ENCODE measurements at regions not wholly inside any gene's neighbourhood (a gene's known extent, or its start where the extent isn't known, plus 50 kb on each side); places are given as distances from the start of the nearest gene placed in this dataset.
A peak's percentile ranks its signal among the peaks of the same experiment; 100 is the strongest.

DNA sequence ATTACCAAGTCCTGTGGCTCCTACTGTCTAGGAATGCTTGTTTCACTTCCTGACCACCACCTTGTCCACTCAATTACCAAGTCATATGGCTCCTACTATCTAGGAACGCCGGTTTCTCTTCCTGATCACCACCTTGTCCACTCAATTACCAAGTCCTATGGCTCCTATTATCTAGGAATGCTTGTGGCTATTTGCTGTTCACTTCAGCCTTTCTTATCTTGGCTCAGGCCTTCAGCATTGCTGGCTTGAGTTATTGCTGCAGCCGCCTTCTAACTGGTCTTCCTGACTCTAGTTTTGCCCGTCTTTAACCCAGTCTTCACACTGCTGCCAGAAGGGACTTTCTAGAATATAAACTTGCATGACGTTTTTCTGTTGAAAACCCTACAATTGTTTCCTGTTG, 82.5 kb upstream of the GAREM1 start:
- ATAC-seq (no peak), DNase-seq (ENCODE audit: low spot score in 2 of 2) (no peak)
- H3K27ac Mint-ChIP-seq, result no peak overlapping the region
- H3K36me3 Mint-ChIP-seq, result no peaks in the 10 kb centered on the region
- H3K9me3 Mint-ChIP-seq, result no peaks in the 10 kb centered on the region
- H3K4me3 Mint-ChIP-seq, result no peak overlapping the region
- H3K4me1 Mint-ChIP-seq, result no peaks in the 10 kb centered on the region

DNA sequence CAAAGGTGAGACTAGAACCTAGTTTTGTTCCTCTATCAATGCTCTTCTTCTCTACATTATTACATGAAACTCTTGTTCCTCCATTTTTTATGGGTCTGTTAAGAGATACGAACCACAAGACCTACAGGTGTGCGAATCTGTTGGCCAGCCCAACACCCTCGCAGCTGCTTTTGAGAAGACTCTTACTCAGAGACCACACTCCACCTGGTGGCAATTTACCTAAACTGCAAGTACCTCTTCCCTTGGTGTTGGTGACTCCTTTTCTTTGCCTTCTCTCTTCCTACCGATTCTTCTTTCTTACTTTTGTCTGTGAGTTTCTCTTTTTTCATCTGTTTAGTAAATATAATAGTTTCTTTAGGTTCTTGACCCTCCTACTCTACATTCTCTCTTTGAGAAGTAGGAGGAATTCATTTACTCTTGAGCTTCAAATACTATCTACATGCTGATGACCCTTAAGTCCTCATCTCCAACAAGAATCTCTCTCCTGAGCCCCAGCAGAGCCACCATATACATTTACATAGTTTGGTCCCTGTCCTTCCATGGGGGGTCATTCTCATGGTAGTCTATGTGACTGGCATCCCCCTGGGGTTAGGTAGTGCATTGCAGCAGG, 81.8 kb upstream of the GAREM1 start:
- DNase-seq (ENCODE audit: low spot score in 2 of 2) (peak; percentile 40 to 74), ATAC-seq (peak; percentile 65)
- Mint-ChIP-seq H3K4me1 (no peaks in the 10 kb centered on the region), H3K9me3 (no peaks in the 10 kb centered on the region), H3K36me3 (no peaks in the 10 kb centered on the region), H3K4me3 (no peak overlapping the region), H3K27ac (no peak overlapping the region)

DNA sequence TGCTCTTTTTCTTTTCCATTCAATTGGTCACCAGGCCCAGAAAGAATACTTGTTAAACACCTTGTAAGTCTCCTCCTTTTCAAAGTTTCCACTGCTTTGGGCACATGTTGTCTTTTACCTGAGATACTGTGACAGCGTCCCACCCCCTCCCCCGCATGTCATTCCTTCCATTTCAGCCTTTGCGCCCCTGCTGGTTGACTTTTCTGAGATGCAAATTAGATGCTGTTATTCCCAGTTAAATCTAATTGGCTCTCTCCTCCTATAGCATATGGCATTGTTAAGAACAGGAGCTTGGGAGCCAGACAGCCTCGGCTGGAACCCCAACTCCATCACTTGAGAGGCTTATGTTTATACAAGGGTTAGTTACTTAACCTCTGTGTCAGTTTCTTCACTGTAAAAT, 80.3 kb upstream of the GAREM1 start:
- Mint-ChIP-seq H3K9me3 (no peaks in the 10 kb centered on the region), H3K36me3 (no peaks in the 10 kb centered on the region), H3K4me3 (no peak overlapping the region), H3K4me1 (no peaks in the 10 kb centered on the region), H3K27ac (no peak overlapping the region)
- ATAC-seq (no peak), DNase-seq (ENCODE audit: low spot score in 2 of 2) (no peak)

GRCh38 chr18:32549248-32550110, 78.8 kb upstream of the GAREM1 start:
- H3K27ac Mint-ChIP-seq, result no peak overlapping the region
- DNase-seq (ENCODE audit: low spot score in 2 of 2) (peak in 1 of 2 donors; percentile 52), ATAC-seq (peak; percentile 72)
- H3K4me1 Mint-ChIP-seq, result no peaks in the 10 kb centered on the region
- no peaks in the 10 kb centered on the region for H3K9me3 Mint-ChIP-seq
- no peaks in the 10 kb centered on the region for H3K36me3 Mint-ChIP-seq
- H3K4me3 Mint-ChIP-seq, result no peak overlapping the region

- ATAC-seq, result no peak
- no peaks in the 10 kb centered on the region for H3K36me3 Mint-ChIP-seq
- H3K9me3 Mint-ChIP-seq, result no peaks in the 10 kb centered on the region
- no peak overlapping the region for H3K27ac Mint-ChIP-seq
- H3K4me3 Mint-ChIP-seq, result no peak overlapping the region
- no peaks in the 10 kb centered on the region for H3K4me1 Mint-ChIP-seq
- DNase-seq (ENCODE audit: low spot score in 2 of 2), result no peak
Observed at GRCh38 chr18:32548688-32549087, 78.0 kb upstream of the GAREM1 start.

DNA sequence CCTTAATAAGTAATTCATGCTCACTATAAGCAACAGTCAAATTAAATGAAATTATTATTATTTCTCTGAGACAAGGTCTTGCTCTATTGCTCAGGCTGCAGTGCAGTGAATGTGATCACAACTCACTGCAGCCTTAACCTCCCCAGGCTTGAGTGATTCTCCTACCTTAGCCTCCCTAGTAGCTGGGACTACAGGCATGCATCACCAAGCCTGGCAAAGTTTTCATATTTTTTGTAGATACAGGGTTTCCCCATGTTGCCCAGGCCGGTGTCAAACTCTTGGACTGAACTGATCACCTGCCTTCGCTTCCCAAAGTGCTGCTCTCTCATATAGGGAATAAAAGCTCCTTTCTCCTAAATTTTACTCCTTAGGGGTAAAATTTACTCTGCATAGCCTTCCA, 74.9 kb upstream of the GAREM1 start:
- Mint-ChIP-seq H3K4me1 (no peaks in the 10 kb centered on the region), H3K4me3 (no peak overlapping the region), H3K36me3 (no peaks in the 10 kb centered on the region), H3K9me3 (no peaks in the 10 kb centered on the region), H3K27ac (no peak overlapping the region)
- no peak for DNase-seq (ENCODE audit: low spot score in 2 of 2)
- ATAC-seq, result no peak

DNA sequence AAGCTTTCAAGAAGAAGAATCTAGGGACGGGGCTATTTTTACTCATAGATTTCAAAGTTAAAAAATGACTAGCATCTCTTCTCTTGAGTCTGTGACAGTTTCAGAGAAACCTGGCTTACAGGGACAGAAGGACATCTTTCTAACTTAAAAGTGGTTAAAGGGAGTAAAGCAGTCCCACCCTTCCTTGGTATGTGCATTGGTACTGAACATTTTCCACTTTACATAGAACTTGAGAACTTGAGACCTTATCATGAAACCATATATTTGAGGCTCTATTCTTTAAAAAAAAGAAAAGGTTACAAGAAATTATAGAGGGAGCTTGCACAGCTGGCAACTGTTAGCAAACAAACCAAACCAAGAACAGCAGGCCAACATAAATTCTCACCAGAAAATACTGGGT, 73.4 kb upstream of the GAREM1 start:
- H3K4me1 Mint-ChIP-seq, result no peaks in the 10 kb centered on the region
- no peak for ATAC-seq
- H3K27ac Mint-ChIP-seq, result no peak overlapping the region
- no peak for DNase-seq (ENCODE audit: low spot score in 2 of 2)
- no peaks in the 10 kb centered on the region for H3K9me3 Mint-ChIP-seq
- H3K36me3 Mint-ChIP-seq, result no peaks in the 10 kb centered on the region
- H3K4me3 Mint-ChIP-seq, result no peak overlapping the region

DNA sequence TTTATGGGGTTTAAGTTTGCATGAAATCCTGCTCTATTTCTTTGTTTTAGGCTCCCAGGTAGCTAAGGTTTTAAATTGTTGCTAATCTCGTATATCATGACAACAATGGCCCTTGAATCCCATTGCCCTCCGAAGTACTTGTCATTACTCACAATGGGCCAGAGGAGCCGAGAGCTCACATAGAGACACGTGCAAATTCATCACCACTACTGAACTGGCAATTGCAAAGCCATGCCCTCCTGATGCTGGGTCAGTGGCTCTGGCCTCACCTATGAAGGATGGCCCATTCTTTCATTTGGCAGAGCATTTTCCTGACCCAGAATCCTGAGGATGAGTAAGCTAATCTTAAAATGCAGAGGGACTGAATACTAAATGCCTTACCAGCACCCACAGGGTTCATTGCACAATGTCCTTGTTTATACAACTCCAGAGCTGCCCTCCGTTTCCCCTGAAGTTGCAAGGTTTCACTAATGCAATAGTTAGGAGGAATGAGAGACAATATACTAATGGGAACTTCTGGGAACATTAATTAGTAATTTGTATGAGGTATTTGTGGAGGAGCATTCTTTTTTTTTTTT, 71.6 kb upstream of the GAREM1 start:
- Mint-ChIP-seq H3K4me1 (no peaks in the 10 kb centered on the region), H3K9me3 (no peaks in the 10 kb centered on the region), H3K27ac (no peak overlapping the region), H3K4me3 (no peak overlapping the region), H3K36me3 (no peaks in the 10 kb centered on the region)
- ATAC-seq (no peak), DNase-seq (ENCODE audit: low spot score in 2 of 2) (no peak)

- peak; percentile 97 for ATAC-seq
- Mint-ChIP-seq H3K9me3 (no peaks in the 10 kb centered on the region), H3K36me3 (no peaks in the 10 kb centered on the region), H3K4me1 (no peaks in the 10 kb centered on the region), H3K4me3 (no peak overlapping the region), H3K27ac (no peak overlapping the region)
- no peak for DNase-seq (ENCODE audit: low spot score in 2 of 2)
Observed at GRCh38 chr18:32530947-32531651, 60.4 kb upstream of the GAREM1 start.

GRCh38 chr18:32529722-32530420, 59.2 kb upstream of the GAREM1 start:
- H3K36me3 Mint-ChIP-seq, result no peaks in the 10 kb centered on the region
- no peak for DNase-seq (ENCODE audit: low spot score in 2 of 2)
- H3K4me3 Mint-ChIP-seq, result no peak overlapping the region
- no peak overlapping the region for H3K27ac Mint-ChIP-seq
- no peaks in the 10 kb centered on the region for H3K9me3 Mint-ChIP-seq
- no peak for ATAC-seq
- H3K4me1 Mint-ChIP-seq, result no peaks in the 10 kb centered on the region

DNA sequence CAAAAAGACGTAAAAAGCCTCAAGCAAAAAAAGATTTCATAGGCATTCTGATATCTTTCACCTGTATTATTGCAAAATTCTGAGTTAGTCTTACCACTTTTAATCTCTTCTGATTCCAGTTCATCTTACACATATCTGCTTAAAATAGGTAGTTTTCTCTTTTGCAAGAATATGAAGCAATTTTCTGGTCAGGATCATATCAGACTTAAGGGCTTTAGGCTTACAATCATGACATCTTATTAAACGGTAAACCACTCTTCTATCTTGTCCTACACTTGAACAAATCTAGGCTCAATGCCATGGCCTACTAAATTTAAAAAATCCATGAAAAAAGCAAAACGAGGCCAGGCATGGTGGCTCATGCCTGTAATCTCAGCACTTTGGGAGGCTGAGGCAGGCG, 50.1 kb upstream of the GAREM1 start:
- no peak overlapping the region for H3K27ac Mint-ChIP-seq
- H3K9me3 Mint-ChIP-seq, result no peaks in the 10 kb centered on the region
- H3K4me1 Mint-ChIP-seq, result no peaks in the 10 kb centered on the region
- ATAC-seq (no peak), DNase-seq (ENCODE audit: low spot score in 2 of 2) (no peak)
- H3K4me3 Mint-ChIP-seq, result no peak overlapping the region
- no peaks in the 10 kb centered on the region for H3K36me3 Mint-ChIP-seq

Measured in stimulated activated effector memory CD8-positive, alpha-beta T cell treated with anti-CD3 and anti-CD28 coated beads, Interleukin-12 subunit alpha, Interleukin-12 subunit beta, amount 100 ng/mL, for 72 hours (primary cell).